HCT116 (cell line): ENCODE measurements at regions not wholly inside any gene's neighbourhood (a gene's known extent, or its start where the extent isn't known, plus 50 kb on each side); places are given as distances from the start of the nearest gene placed in this dataset.

Experiments used
- ATAC-seq: fragments of 200-7000 bp; cut with Tn5 transposase; 2 replicates; pipeline ENCODE4 v1.9.1; 2020; ENCODE audit warnings: mild to moderate bottlenecking, moderate library complexity
- BruUV-seq: library from RNA; stranded (reverse); fragments of 400-500 nt; replicated peaks from 2 replicates; lab custom pipeline; 2021; lab: Mats Ljungman, UMichigan
- CTCF ChIA-PET: fragments of 300-600 bp; sonication (Branson Sonifier 250); formaldehyde crosslinking; loops from one replicate; lab custom pipeline; 2021; ENCODE audit warnings: antibody characterized with exemption; lab: Charles Lee
- POLR2A ChIA-PET: fragments of 300-600, 350-600 bp; sonication (Branson Sonifier 250); formaldehyde crosslinking; loops from one replicate; lab custom pipeline; 2021; ENCODE audit warnings: antibody characterized with exemption; lab: Charles Lee
- RAD21 ChIA-PET, 2 experiments: fragments of 300-600 bp; sonication (Branson Sonifier 250); formaldehyde crosslinking; loops; one replicate each; lab custom pipeline; 2023; ENCODE audit warnings: low total read pairs in 2 of 2; ENCODE audit not compliant: uncharacterized antibody in 2 of 2, unreplicated experiment in 2 of 2, low non-redundant PET in 1 of 2; lab: Charles Lee
- DNase-seq: peaks from one replicate; pipeline ENCODE4 v3.0.0-alpha.2; 2010; ENCODE audit warnings: low read depth, low spot score
- H2AFZ ChIP-seq: fragments of 200-600 bp; shearing (Covaris generic), sonication (generic); 2 replicates; pipeline ENCODE4 v1.6.1; 2017; ENCODE audit warnings: low read depth, mixed run types, mixed read lengths, antibody characterized with exemption, low read length; ENCODE audit not compliant: poor library complexity, severe bottlenecking
- H3K27ac ChIP-seq: 2 replicates; pipeline ENCODE4 v1.5.1; 2012; ENCODE audit warnings: low read depth, low read length
- H3K27me3 ChIP-seq: fragments of 200-600 bp; sonication (generic); 2 replicates; pipeline ENCODE4 v1.6.1; 2016; ENCODE audit warnings: mixed run types, low read length, mixed read lengths; ENCODE audit not compliant: insufficient read depth
- H3K36me3 ChIP-seq, 2 experiments: fragments of 200-500 bp in 1 of 2; fragments of 200-600 bp in 1 of 2; sonication (Bioruptor generic) in 1 of 2; sonication (generic) in 1 of 2; 2 replicates each; pipeline versions ENCODE4 v1.5.1 to v1.6.1; 2014 to 2016; ENCODE audit warnings: low read length in 2 of 2, inconsistent platforms in 1 of 2, mixed read lengths in 1 of 2, mixed run types in 1 of 2; ENCODE audit not compliant: insufficient read depth in 2 of 2, control insufficient read depth in 1 of 2
- H3K4me1 ChIP-seq, 2 experiments: fragments of 200-600 bp in 1 of 2; sonication (generic) in 1 of 2; 2 replicates each; pipeline versions ENCODE4 v1.5.1 to v1.6.1; 2012 to 2017; ENCODE audit warnings: low read length in 2 of 2, inconsistent platforms in 1 of 2, mild to moderate bottlenecking in 1 of 2, mixed read lengths in 1 of 2, mixed run types in 1 of 2, moderate library complexity in 1 of 2; ENCODE audit not compliant: insufficient read depth in 2 of 2, control insufficient read depth in 1 of 2
- H3K4me2 ChIP-seq: fragments of 200-600 bp; sonication (generic); 2 replicates; pipeline ENCODE4 v1.6.1; 2017; ENCODE audit warnings: mixed run types, low read length, mixed read lengths
- H3K4me3 ChIP-seq, 2 experiments: fragments of 200-600 bp in 1 of 2; sonication (generic) in 1 of 2; replicated peaks in 1 of 2; 2 replicates each; pipeline ENCODE4 v1.5.1; 2011 to 2016; ENCODE audit warnings: low read length in 2 of 2, control low read depth in 1 of 2, low read depth in 1 of 2, mild to moderate bottlenecking in 1 of 2, mixed read lengths in 1 of 2, mixed run types in 1 of 2
- H3K79me2 ChIP-seq: fragments of 200-600 bp; sonication (generic); 2 replicates; pipeline ENCODE4 v1.6.1; 2017; ENCODE audit warnings: mild to moderate bottlenecking, mixed run types, low read length, moderate library complexity, mixed read lengths; ENCODE audit not compliant: insufficient read depth
- H3K9ac ChIP-seq: fragments of 200-600 bp; sonication (generic); 2 replicates; pipeline ENCODE4 v1.6.1; 2016; ENCODE audit warnings: low read length, mixed read lengths
- H3K9me2 ChIP-seq: fragments of 200-600 bp; sonication (generic), shearing (Covaris generic); 2 replicates; pipeline ENCODE4 v1.6.1; 2017; ENCODE audit warnings: mixed run types, mild to moderate bottlenecking, moderate library complexity; ENCODE audit not compliant: insufficient read depth
- H3K9me3 ChIP-seq, 2 experiments: fragments of 200-500 bp in 1 of 2; fragments of 200-600 bp in 1 of 2; sonication (Bioruptor generic) in 1 of 2; sonication (generic) in 1 of 2; 2 replicates each; pipeline ENCODE4 v1.6.1; 2014 to 2017; ENCODE audit warnings: low read length in 2 of 2, mixed read lengths in 2 of 2, inconsistent platforms in 1 of 2, low read depth in 1 of 2, mild to moderate bottlenecking in 1 of 2, mixed run types in 1 of 2, moderate library complexity in 1 of 2; ENCODE audit not compliant: control insufficient read depth in 1 of 2, insufficient read depth in 1 of 2
- H4K20me1 ChIP-seq: fragments of 200-600 bp; sonication (generic), shearing (Covaris generic); 2 replicates; pipeline ENCODE4 v1.6.1; 2017; ENCODE audit warnings: mixed run types, mild to moderate bottlenecking, moderate library complexity; ENCODE audit not compliant: insufficient read depth
- CBX3 ChIP-seq: IDR thresholded peaks from 2 replicates; pipeline ENCODE4 v1.6.1; 2012; ENCODE audit warnings: low read depth
- EGR1 ChIP-seq: IDR thresholded peaks from 2 replicates; pipeline ENCODE4 v1.6.1; 2012; ENCODE audit warnings: low read depth
- EZH2 ChIP-seq: fragments of 200-600 bp; sonication (generic); IDR thresholded peaks from 2 replicates; pipeline ENCODE4 v1.6.1; 2017; ENCODE audit warnings: antibody characterized with exemption, mixed run types
- EZH2phosphoT487 ChIP-seq: fragments of 200-600 bp; IDR thresholded peaks from 2 replicates; pipeline ENCODE4 v1.6.1; 2018; ENCODE audit warnings: antibody characterized with exemption, borderline replicate concordance
- FOSL1 ChIP-seq: IDR thresholded peaks from 2 replicates; pipeline ENCODE4 v1.6.1; 2012; ENCODE audit warnings: low read depth
- POLR2A ChIP-seq: IDR thresholded peaks from 2 replicates; pipeline ENCODE4 v1.7.0; 2011; ENCODE audit warnings: borderline replicate concordance; ENCODE audit not compliant: insufficient read depth, insufficient read length; ENCODE audit errors: extremely low read depth
- ZBTB33 ChIP-seq: IDR thresholded peaks from 2 replicates; pipeline ENCODE4 v1.6.1; 2011; ENCODE audit warnings: mild to moderate bottlenecking, low read length, moderate library complexity; ENCODE audit not compliant: insufficient replicate concordance; ENCODE audit errors: extremely low read depth
- ZFX ChIP-seq: fragments of 450-650 bp; IDR thresholded peaks from 2 replicates; pipeline ENCODE4 v1.6.1; 2017
- ZNF274 ChIP-seq: fragments of 200-500 bp; sonication (Bioruptor generic); IDR thresholded peaks from 2 replicates; pipeline ENCODE4 v1.6.1; 2014; ENCODE audit warnings: mild to moderate bottlenecking, low read depth, low read length, inconsistent platforms
- intact Hi-C: fragments of 100-400 bp; cut with micrococcal nuclease; formaldehyde crosslinking; loops from 2 replicates; pipeline ENCODE4 v1.10.0; 2022
- TF ChIP-seq, protein P1 (sequence below): IDR thresholded peaks from 2 replicates; pipeline ENCODE4 v1.6.1; 2012
- TF ChIP-seq, protein P2 (sequence below): IDR thresholded peaks from 2 replicates; pipeline ENCODE4 v1.6.1; 2012; ENCODE audit warnings: low read depth
- TF ChIP-seq, protein P3 (sequence below): IDR thresholded peaks from 2 replicates; pipeline ENCODE4 v1.6.1; 2012

DNA sequence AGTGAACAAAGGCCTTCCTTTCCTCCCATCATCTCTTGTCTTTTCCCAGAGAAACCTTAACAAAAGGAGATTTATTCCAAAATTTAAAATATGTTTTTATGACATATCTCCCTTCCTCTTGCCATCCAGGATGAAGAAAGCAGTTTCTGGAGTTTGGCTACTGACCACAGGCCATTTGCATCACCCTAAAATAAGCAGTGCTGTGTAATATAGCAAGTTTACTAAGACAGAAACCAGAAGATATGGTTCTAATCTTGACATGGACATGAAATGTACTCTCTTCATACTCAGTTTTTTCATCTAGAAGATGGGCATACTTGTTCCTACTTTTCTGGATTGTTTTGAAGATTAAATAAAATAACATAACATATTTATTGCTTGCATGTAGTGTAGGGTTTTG lies 50.2 kb upstream of the ZFAND5 start:
- CTCF ChIA-PET = no interaction called here
- no TSS peak for BruUV-seq
- no peak overlapping the region for H3K4me3 ChIP-seq
- H3K9me3 ChIP-seq = no peaks in the 10 kb centered on the region
- POLR2A ChIA-PET = no interaction called here
- no peak overlapping the region for H3K4me2 ChIP-seq
- H3K27ac ChIP-seq = no peak overlapping the region
- H3K9me2 ChIP-seq = no peaks in the 10 kb centered on the region
- no peaks in the 10 kb centered on the region for H3K79me2 ChIP-seq
- H3K27me3 ChIP-seq = no peaks in the 10 kb centered on the region
- no peaks in the 10 kb centered on the region for H3K4me1 ChIP-seq
- intact Hi-C loops = no loop called here
- H3K36me3 ChIP-seq = no peaks in the 10 kb centered on the region
- H2AFZ ChIP-seq = no peak overlapping the region
- ATAC-seq (no peak), DNase-seq (no peak)
- TF ChIP-seq, protein P1, sequence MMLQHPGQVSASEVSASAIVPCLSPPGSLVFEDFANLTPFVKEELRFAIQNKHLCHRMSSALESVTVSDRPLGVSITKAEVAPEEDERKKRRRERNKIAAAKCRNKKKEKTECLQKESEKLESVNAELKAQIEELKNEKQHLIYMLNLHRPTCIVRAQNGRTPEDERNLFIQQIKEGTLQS = no peak
- TF ChIP-seq, protein P2, sequence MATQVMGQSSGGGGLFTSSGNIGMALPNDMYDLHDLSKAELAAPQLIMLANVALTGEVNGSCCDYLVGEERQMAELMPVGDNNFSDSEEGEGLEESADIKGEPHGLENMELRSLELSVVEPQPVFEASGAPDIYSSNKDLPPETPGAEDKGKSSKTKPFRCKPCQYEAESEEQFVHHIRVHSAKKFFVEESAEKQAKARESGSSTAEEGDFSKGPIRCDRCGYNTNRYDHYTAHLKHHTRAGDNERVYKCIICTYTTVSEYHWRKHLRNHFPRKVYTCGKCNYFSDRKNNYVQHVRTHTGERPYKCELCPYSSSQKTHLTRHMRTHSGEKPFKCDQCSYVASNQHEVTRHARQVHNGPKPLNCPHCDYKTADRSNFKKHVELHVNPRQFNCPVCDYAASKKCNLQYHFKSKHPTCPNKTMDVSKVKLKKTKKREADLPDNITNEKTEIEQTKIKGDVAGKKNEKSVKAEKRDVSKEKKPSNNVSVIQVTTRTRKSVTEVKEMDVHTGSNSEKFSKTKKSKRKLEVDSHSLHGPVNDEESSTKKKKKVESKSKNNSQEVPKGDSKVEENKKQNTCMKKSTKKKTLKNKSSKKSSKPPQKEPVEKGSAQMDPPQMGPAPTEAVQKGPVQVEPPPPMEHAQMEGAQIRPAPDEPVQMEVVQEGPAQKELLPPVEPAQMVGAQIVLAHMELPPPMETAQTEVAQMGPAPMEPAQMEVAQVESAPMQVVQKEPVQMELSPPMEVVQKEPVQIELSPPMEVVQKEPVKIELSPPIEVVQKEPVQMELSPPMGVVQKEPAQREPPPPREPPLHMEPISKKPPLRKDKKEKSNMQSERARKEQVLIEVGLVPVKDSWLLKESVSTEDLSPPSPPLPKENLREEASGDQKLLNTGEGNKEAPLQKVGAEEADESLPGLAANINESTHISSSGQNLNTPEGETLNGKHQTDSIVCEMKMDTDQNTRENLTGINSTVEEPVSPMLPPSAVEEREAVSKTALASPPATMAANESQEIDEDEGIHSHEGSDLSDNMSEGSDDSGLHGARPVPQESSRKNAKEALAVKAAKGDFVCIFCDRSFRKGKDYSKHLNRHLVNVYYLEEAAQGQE = no peak
- no peak for TF ChIP-seq EGR1
- no peak for TF ChIP-seq POLR2A
- TF ChIP-seq, protein P3, sequence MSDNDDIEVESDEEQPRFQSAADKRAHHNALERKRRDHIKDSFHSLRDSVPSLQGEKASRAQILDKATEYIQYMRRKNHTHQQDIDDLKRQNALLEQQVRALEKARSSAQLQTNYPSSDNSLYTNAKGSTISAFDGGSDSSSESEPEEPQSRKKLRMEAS = no peak
- TF ChIP-seq ZFX = no peak
- no peak for TF ChIP-seq EZH2phosphoT487
- no peak for TF ChIP-seq EZH2
- TF ChIP-seq ZNF274 = no peak
- TF ChIP-seq CBX3 = no peak
- TF ChIP-seq FOSL1 = no peak
- TF ChIP-seq ZBTB33 = no peak
- RAD21 ChIA-PET = no interaction called here
- H4K20me1 ChIP-seq = no peaks in the 10 kb centered on the region
- no peak overlapping the region for H3K9ac ChIP-seq
